Nephron (organoid): ENCODE measurements at regions not wholly inside any gene's neighbourhood (a gene's known extent, or its start where the extent isn't known, plus 50 kb on each side); places are given as distances from the start of the nearest gene placed in this dataset.

Experiments used
- H3K27ac Mint-ChIP-seq, 3 experiments: 2 replicates each; pipeline ENCODE4 v1.8.0; 2020; ENCODE audit warnings: mixed read lengths in 3 of 3, mild to moderate bottlenecking in 2 of 3, moderate library complexity in 1 of 3
- H3K27me3 Mint-ChIP-seq: 2 replicates; pipeline ENCODE4 v1.8.0; 2021; ENCODE audit warnings: low read depth, mild to moderate bottlenecking, moderate library complexity, mixed read lengths
- H3K36me3 Mint-ChIP-seq: 2 replicates; pipeline ENCODE4 v1.8.0; 2020; ENCODE audit warnings: low read depth, mixed read lengths
- H3K4me1 Mint-ChIP-seq: 2 replicates; pipeline ENCODE4 v1.8.0; 2020; ENCODE audit warnings: mixed read lengths
- H3K4me3 Mint-ChIP-seq, 3 experiments: 2 replicates each; pipeline ENCODE4 v1.8.0; 2020; ENCODE audit warnings: mild to moderate bottlenecking in 3 of 3, mixed read lengths in 3 of 3, moderate library complexity in 2 of 3
- H3K9me3 Mint-ChIP-seq: 2 replicates; pipeline ENCODE4 v1.8.0; 2020; ENCODE audit warnings: mixed read lengths
- TF ChIP-seq, protein P1 (sequence below), 3 experiments: fragments of 200-600 bp; sonication (generic); IDR thresholded peaks; one replicate each; pipeline ENCODE4 v1.5.0; 2021; ENCODE audit warnings: antibody characterized with exemption in 3 of 3; ENCODE audit not compliant: unreplicated experiment in 3 of 3

DNA sequence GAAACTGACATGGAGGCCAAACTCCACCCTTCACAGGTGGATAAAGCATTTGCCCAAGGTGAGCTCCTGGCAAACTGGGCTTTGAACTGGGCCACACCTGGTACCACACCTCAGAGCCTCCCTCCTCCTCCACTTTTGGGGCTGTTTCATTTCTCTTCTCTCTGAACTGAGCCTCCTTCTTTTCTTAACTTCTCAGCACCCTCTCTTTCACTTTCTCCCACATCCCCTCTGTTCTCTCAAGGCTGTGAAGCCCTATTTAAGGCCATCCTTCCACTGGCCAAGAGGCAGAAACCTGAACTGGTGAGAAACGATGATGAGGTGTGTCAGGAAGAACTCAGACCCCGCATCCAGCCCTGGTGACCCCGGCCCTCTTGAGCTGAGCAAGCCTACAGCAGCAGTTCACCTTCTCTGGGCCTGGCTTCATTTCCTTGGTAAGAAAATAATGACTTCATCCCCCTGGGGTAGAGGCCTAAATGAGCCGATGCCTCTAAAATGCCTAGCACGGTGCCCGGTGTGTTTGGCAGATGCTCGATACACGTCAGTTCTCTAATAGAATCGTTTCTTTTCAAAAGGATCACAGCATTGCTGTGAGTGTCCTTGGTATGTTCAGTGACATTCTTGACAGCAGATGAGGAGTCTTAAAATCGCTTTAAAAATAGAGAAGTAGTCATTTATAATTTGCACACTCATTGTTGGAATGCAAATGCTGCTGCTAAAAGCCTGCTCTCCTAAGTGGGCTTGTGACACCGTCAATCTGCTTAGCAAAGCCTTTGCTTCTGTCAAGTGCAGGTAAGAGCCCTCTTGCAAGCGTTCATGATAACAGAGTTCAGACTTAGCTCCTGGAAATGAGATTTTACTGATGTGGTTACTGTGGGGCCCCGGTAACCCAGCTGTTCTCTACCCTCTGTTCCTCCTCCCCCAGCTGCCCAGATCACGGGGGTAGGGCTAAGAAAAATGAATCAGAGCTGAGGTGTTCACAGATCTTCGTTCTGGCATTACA, 97.7 kb upstream of the ATP2B2 start:
- Mint-ChIP-seq H3K27me3 (peaks cover 41% of the 10 kb centered on the region), H3K27ac (no peak overlapping the region), H3K36me3 (no peaks in the 10 kb centered on the region), H3K9me3 (no peaks in the 10 kb centered on the region), H3K4me1 (peaks cover 5% of the 10 kb centered on the region), H3K4me3 (no peak overlapping the region)
- TF ChIP-seq, protein P1, sequence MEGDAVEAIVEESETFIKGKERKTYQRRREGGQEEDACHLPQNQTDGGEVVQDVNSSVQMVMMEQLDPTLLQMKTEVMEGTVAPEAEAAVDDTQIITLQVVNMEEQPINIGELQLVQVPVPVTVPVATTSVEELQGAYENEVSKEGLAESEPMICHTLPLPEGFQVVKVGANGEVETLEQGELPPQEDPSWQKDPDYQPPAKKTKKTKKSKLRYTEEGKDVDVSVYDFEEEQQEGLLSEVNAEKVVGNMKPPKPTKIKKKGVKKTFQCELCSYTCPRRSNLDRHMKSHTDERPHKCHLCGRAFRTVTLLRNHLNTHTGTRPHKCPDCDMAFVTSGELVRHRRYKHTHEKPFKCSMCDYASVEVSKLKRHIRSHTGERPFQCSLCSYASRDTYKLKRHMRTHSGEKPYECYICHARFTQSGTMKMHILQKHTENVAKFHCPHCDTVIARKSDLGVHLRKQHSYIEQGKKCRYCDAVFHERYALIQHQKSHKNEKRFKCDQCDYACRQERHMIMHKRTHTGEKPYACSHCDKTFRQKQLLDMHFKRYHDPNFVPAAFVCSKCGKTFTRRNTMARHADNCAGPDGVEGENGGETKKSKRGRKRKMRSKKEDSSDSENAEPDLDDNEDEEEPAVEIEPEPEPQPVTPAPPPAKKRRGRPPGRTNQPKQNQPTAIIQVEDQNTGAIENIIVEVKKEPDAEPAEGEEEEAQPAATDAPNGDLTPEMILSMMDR (IDR thresholded peaks at IDR 0.05; ENCODE audit: unreplicated experiment in 3 of 3), result no peak

DNA sequence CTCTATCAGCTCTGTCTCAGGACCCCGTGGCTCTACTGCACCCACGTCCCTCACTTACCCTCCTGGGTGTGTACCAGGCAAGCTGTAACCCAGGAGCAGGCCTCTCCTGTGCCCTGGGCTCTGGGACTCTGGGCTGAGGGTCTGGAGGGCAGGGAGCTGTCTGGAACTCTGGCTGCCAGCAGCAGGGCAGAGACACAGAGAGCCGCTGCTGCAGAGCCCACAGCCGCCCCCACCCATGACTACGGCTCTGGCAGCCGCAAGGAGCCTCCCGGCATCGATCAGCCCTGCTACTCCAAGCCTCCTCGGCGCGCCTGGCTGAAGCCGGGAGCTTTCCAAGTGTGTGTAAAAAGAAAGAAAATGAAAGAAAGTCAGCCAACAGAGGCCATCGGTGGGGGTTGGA, 103.7 kb upstream of the ATP2B2 start:
- Mint-ChIP-seq H3K27ac (no peak overlapping the region), H3K9me3 (peaks cover 7% of the 10 kb centered on the region), H3K36me3 (no peaks in the 10 kb centered on the region), H3K4me1 (no peaks in the 10 kb centered on the region), H3K4me3 (no peak overlapping the region), H3K27me3 (peaks cover 40% of the 10 kb centered on the region)
- TF ChIP-seq, protein P1 (IDR thresholded peaks at IDR 0.05; ENCODE audit: unreplicated experiment in 3 of 3), result no peak

DNA sequence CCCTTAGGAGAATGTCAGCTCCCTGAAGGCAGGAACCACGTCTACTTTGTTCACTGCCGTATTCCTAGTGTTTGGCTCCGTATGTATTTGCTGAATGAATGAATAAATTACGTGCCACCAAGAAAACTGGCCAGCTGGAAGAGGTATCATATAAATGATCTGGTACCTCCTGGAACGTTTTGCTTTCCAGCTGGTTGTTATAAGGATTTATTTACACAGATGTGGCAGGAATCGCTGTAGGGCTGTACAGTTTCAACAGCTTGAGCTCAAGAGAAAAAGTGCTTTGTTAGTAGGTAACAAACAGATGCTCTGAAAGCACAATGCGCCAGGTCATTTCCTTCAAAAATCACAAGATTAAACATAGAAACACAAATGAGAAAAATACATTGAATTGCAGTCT, 108.8 kb upstream of the ATP2B2 start:
- peaks cover 7% of the 10 kb centered on the region for H3K9me3 Mint-ChIP-seq
- H3K4me1 Mint-ChIP-seq, result no peaks in the 10 kb centered on the region
- no peak overlapping the region for H3K4me3 Mint-ChIP-seq
- no peaks in the 10 kb centered on the region for H3K36me3 Mint-ChIP-seq
- H3K27ac Mint-ChIP-seq, result no peak overlapping the region
- H3K27me3 Mint-ChIP-seq, result peaks cover 40% of the 10 kb centered on the region
- TF ChIP-seq, protein P1 (IDR thresholded peaks at IDR 0.05; ENCODE audit: unreplicated experiment in 3 of 3), result no peak

DNA sequence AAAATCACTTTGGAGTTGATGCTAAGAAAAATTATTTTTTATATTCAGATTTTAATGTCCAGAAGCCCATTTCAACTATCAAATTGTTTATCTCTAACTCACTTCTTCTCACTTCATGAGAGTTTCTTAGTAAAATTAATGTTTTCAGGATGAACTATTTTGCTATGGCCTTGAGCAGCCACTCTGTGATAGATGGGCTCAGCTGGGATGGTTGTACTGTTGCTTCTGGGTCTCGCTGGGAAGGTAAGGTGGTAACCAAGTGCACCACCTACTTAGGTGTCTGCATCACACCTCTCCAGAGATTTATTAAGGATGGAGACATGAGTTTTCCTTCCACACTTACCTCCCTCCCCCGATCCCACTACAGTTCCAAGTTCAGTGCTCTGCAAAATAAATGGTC, 110.3 kb upstream of the ATP2B2 start:
- H3K4me3 Mint-ChIP-seq, result no peak overlapping the region
- H3K9me3 Mint-ChIP-seq, result peaks cover 7% of the 10 kb centered on the region
- H3K36me3 Mint-ChIP-seq, result no peaks in the 10 kb centered on the region
- H3K27me3 Mint-ChIP-seq, result peaks cover 38% of the 10 kb centered on the region
- TF ChIP-seq, protein P1 (IDR thresholded peaks at IDR 0.05; ENCODE audit: unreplicated experiment in 3 of 3), result no peak
- no peaks in the 10 kb centered on the region for H3K4me1 Mint-ChIP-seq
- H3K27ac Mint-ChIP-seq, result no peak overlapping the region

DNA sequence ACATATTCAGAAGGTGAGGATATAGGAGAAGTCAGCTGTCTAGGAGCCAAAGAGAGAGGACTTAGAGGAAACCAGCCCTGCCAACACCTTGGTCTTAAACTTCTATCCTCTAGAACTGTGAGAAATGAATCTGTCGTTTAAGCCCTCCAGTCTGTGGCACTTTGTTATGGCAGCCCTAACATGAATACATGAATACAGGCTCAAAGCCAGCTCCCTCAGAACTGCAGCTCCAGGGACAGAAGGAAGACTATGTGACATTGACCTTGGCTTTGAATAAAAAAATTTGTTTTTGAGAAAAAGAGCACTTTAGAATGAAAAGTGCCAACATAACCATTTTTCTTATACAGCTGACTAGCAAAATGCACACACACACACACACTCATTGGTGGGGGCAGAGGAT, 110.9 kb upstream of the ATP2B2 start:
- Mint-ChIP-seq H3K4me3 (no peak overlapping the region), H3K27me3 (peaks cover 37% of the 10 kb centered on the region), H3K9me3 (peaks cover 7% of the 10 kb centered on the region), H3K27ac (no peak overlapping the region), H3K36me3 (no peaks in the 10 kb centered on the region), H3K4me1 (no peaks in the 10 kb centered on the region)
- TF ChIP-seq, protein P1 (IDR thresholded peaks at IDR 0.05; ENCODE audit: unreplicated experiment in 3 of 3), result no peak
